Esophagus mucosa (tissue), 1 donor: ENCODE measurements at regions not wholly inside any gene's neighbourhood (a gene's known extent, or its start where the extent isn't known, plus 50 kb on each side); places are given as distances from the start of the nearest gene placed in this dataset.
"Not testable (repeated sequence)": the region's sequence is repeated elsewhere in the genome, so short reads cannot be mapped to it uniquely, and the experiment has no call there.

Source experiments
- ATAC-seq: fragments of 200-7000 bp; cut with Tn5 transposase; one replicate; pipeline ENCODE4 v1.9.1; 2020
- donor health status: DM: yes; HTN: yes; CAD: no.

- ATAC-seq = no peak
Measured at GRCh38 chr9:94033383-94033782, 50.9 kb upstream of the PTPDC1 start.

- ATAC-seq = no peak
Measured at GRCh38 chr9:94031946-94032345, 52.3 kb upstream of the PTPDC1 start.

- ATAC-seq = no peak
Measured at GRCh38 chr9:94031380-94031779, 52.9 kb upstream of the PTPDC1 start.

GRCh38 chr9:94030318-94031179, 53.7 kb upstream of the PTPDC1 start:
- ATAC-seq = peak; percentile 99

- ATAC-seq = no peak
Measured at GRCh38 chr9:94029932-94030317, 54.3 kb upstream of the PTPDC1 start.

GRCh38 chr9:94026816-94027215, 57.4 kb upstream of the PTPDC1 start:
- ATAC-seq = no peak

GRCh38 chr9:94022476-94022875, 61.8 kb upstream of the PTPDC1 start:
- ATAC-seq = not testable (repeated sequence)

GRCh38 chr9:94020836-94021235, 63.4 kb upstream of the PTPDC1 start:
- not testable (repeated sequence) for ATAC-seq

- no peak for ATAC-seq
Measured at GRCh38 chr9:94018628-94019027, 63.5 kb upstream of the BARX1 start.

GRCh38 chr9:94017939-94018531, 62.9 kb upstream of the BARX1 start:
- ATAC-seq = no peak

- no peak for ATAC-seq
Measured at GRCh38 chr9:94016744-94017143, 61.6 kb upstream of the BARX1 start.

GRCh38 chr9:94014920-94015319, 59.8 kb upstream of the BARX1 start:
- no peak for ATAC-seq

GRCh38 chr9:94014066-94014654, 59.0 kb upstream of the BARX1 start:
- no peak for ATAC-seq

GRCh38 chr9:94010980-94011533, 55.9 kb upstream of the BARX1 start:
- peak; percentile 62 for ATAC-seq

GRCh38 chr9:94005272-94005901, 50.2 kb upstream of the BARX1 start:
- no peak for ATAC-seq
